ENCODE measurements at regions not wholly inside any gene's neighbourhood (a gene's known extent, or its start where the extent isn't known, plus 50 kb on each side); places are given as distances from the start of the nearest gene placed in this dataset.
"Not testable (repeated sequence)": the region's sequence is repeated elsewhere in the genome, so short reads cannot be mapped to it uniquely, and the experiment has no call there.

GRCh38 chr7:153748885-153749284, 303.3 kb upstream of the DPP6 start:
- not testable (repeated sequence) for TF ChIP-seq CTCF (IDR thresholded peaks at IDR 0.05 in 4 of 5, conservative IDR thresholded peaks at IDR 0.05 in 1 of 5); POLR2A (IDR thresholded peaks at IDR 0.05)

Data from gastrocnemius medialis (tissue), 4 donors.